H1 (cell line): ENCODE measurements at regions not wholly inside any gene's neighbourhood (a gene's known extent, or its start where the extent isn't known, plus 50 kb on each side); places are given as distances from the start of the nearest gene placed in this dataset.

Source experiments
- BACH1 ChIP-seq: IDR thresholded peaks from 2 replicates; pipeline ENCODE4 v1.6.1; 2012; ENCODE audit warnings: low read length, improper control_type of control experiment
- CEBPB ChIP-seq: IDR thresholded peaks from 2 replicates; pipeline ENCODE4 v1.6.1; 2012; ENCODE audit warnings: low read depth, low read length
- CHD7 ChIP-seq: fragments of 300-600 bp; sonication (generic); IDR thresholded peaks from 2 replicates; pipeline ENCODE4 v1.7.1; 2012; ENCODE audit warnings: low read length, moderate library complexity, mild to moderate bottlenecking, inconsistent platforms; ENCODE audit not compliant: insufficient replicate concordance
- CTCF ChIP-seq, 3 experiments: IDR thresholded peaks; 1 replicate in 2 of 3; 2 replicates in 1 of 3; pipeline versions ENCODE4 v1.5.1 to v1.6.1; 2011; ENCODE audit warnings: low read length in 3 of 3, mild to moderate bottlenecking in 3 of 3, inconsistent platforms in 2 of 3, low read depth in 1 of 3, moderate library complexity in 1 of 3; ENCODE audit not compliant: insufficient read depth in 1 of 3; ENCODE audit errors: control extremely low read depth in 1 of 3
- FOSL1 ChIP-seq: IDR thresholded peaks from 2 replicates; pipeline ENCODE4 v1.6.1; 2011; ENCODE audit warnings: mild to moderate bottlenecking, low read depth, low read length, moderate library complexity; ENCODE audit not compliant: insufficient read depth
- POLR2A ChIP-seq, 2 experiments: IDR thresholded peaks; 1 replicate in 1 of 2; 2 replicates in 1 of 2; pipeline ENCODE4 v1.6.1; 2011; ENCODE audit warnings: low read depth in 2 of 2, low read length in 2 of 2, mild to moderate bottlenecking in 2 of 2; ENCODE audit errors: control extremely low read depth in 1 of 2
- RBBP5 ChIP-seq: IDR thresholded peaks from 2 replicates; pipeline ENCODE4 v1.7.1; 2012; ENCODE audit warnings: low read depth, mild to moderate bottlenecking, inconsistent platforms, low read length, moderate library complexity, borderline replicate concordance
- SIN3A ChIP-seq, 2 experiments: IDR thresholded peaks in 1 of 2; conservative IDR thresholded peaks in 1 of 2; 2 replicates each; pipeline ENCODE4 v1.6.1; 2011 to 2012; ENCODE audit warnings: low read length in 2 of 2, improper control_type of control experiment in 1 of 2, low read depth in 1 of 2, mild to moderate bottlenecking in 1 of 2
- TAF7 ChIP-seq: optimal IDR thresholded peaks from 2 replicates; pipeline ENCODE3; 2011; ENCODE audit warnings: low read depth, mild to moderate bottlenecking, inconsistent platforms, low read length, moderate library complexity, borderline replicate concordance
- TCF12 ChIP-seq: IDR thresholded peaks from 2 replicates; pipeline ENCODE4 v1.6.1; 2011; ENCODE audit warnings: low read depth, mild to moderate bottlenecking, low read length

GRCh38 chr7:118372530-118372929, 148.0 kb downstream of the ANKRD7 start (continued):
- no peak for TF ChIP-seq CHD7
- TF ChIP-seq CEBPB = no peak
- no peak for TF ChIP-seq SIN3A (conservative IDR thresholded peaks at IDR 0.05 in 1 of 2, IDR thresholded peaks at IDR 0.05 in 1 of 2; ENCODE audit: low read depth in 1 of 2, low read length in 2 of 2)
- TF ChIP-seq TCF12 = no peak
- no peak for TF ChIP-seq POLR2A (IDR thresholded peaks at IDR 0.05; ENCODE audit: control extremely low read depth in 1 of 2, low read depth in 2 of 2, low read length in 2 of 2)
- no peak for TF ChIP-seq CTCF (IDR thresholded peaks at IDR 0.05; ENCODE audit: control extremely low read depth in 1 of 3, insufficient read depth in 1 of 3, low read depth in 1 of 3, low read length in 3 of 3)
- no peak for TF ChIP-seq FOSL1
- no peak for TF ChIP-seq BACH1
- no peak for TF ChIP-seq RBBP5
- no peak for TF ChIP-seq TAF7
